ENCODE measurements at regions not wholly inside any gene's neighbourhood (a gene's known extent, or its start where the extent isn't known, plus 50 kb on each side); places are given as distances from the start of the nearest gene placed in this dataset.

DNA sequence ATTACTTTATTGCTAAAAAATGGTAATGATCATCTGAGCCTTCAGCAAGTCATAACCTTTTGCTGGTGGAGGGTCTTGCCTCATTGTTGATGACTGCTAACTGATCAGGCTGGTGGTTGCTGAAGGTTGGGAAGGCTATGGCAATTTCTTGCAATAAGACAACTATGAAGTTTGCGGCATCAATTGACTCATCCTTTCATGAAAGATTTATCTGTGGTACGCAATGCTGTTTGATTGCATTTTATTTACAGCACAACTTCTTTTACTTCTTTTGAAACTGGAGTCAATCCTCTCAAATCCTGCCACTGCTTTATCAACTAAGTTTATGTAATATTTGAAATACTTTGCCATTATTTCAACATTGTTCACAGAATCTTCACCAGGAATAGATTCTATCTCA, 58.3 kb upstream of the ACO1 start:
- Mint-ChIP-seq H3K36me3 (no peaks in the 10 kb centered on the region), H3K27ac (no peak overlapping the region), H3K9me3 (no peaks in the 10 kb centered on the region)
- DNase-seq (ENCODE audit: low spot score in 2 of 2) (no peak), ATAC-seq (no peak)

DNA sequence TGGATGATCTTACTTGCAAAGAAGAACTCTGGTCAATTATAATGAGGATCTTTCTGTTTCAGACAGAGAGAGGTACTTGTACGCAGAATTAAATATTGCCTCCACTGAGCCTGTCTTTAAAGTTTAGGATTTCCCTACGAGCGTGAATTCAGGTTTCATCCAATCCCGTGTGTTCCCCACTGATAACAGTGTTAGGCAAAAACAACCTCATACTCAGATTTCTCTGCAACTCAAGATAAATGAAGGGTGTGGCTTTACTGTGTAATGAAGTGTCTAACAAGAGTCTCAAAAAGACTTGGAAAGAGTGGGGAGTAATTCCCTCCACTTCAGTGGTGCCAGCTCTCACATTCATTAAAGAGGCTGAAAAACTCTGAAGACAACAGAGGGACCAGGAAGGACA, 53.2 kb upstream of the ACO1 start:
- Mint-ChIP-seq H3K27ac (no peak overlapping the region), H3K36me3 (no peaks in the 10 kb centered on the region), H3K9me3 (no peaks in the 10 kb centered on the region)
- ATAC-seq (no peak), DNase-seq (ENCODE audit: low spot score in 2 of 2) (no peak)

DNA sequence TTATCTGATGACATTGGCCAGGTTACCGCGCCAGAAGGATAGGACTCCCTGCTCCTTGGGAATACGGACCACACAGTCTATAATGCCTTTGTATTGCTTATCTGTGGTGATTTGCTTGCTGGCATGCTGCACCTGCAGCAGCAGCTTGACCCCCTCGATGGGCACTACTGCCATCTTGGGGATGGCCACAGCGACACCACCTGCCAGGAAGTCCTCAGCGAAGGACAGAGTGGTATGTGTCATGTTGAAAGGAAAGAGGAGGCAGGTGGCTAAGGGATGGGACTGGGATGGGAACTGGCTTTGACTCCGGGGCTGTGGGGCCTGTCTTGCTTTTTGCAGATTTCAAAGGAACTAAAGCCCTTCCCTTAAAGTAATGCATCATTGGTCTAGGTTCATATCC, 50.3 kb upstream of the ACO1 start:
- no peak overlapping the region for H3K27ac Mint-ChIP-seq
- ATAC-seq = no peak
- no peaks in the 10 kb centered on the region for H3K9me3 Mint-ChIP-seq
- no peak for DNase-seq (ENCODE audit: low spot score in 2 of 2)
- no peaks in the 10 kb centered on the region for H3K36me3 Mint-ChIP-seq
